Breast epithelium (tissue), 4 donors: ENCODE measurements at regions not wholly inside any gene's neighbourhood (a gene's known extent, or its start where the extent isn't known, plus 50 kb on each side); places are given as distances from the start of the nearest gene placed in this dataset.

ENCODE experiments used
- DNase-seq, 2 donors: peaks; one replicate each; pipeline ENCODE4 v3.0.0-alpha.2; 2019; ENCODE audit warnings: low spot score in 2 of 2
- H3K27ac ChIP-seq, 2 donors: fragments of 200-600 bp; sonication (generic) in 1 of 2; one replicate each; pipeline ENCODE4 v1.5.1; 2016 to 2019; ENCODE audit warnings: mild to moderate bottlenecking in 1 of 2
- H3K27me3 ChIP-seq, 2 donors: fragments of 200-600 bp; sonication (generic) in 1 of 2; one replicate each; pipeline versions ENCODE4 v1.5.1 to v1.6.0; 2017 to 2019; ENCODE audit warnings: control low read depth in 1 of 2, mild to moderate bottlenecking in 1 of 2
- H3K36me3 ChIP-seq: fragments of 200-600 bp; one replicate; pipeline ENCODE4 v1.5.1; 2019
- H3K4me1 ChIP-seq, 2 donors: fragments of 200-600 bp; sonication (generic); one replicate each; pipeline ENCODE4 v1.5.1; 2016 to 2019; ENCODE audit warnings: control low read depth in 1 of 2
- H3K4me3 ChIP-seq, 3 donors: fragments of 200-600 bp; sonication (generic); 1 replicate in 2 of 3; 2 replicates in 1 of 3; pipeline ENCODE4 v1.5.1; 2016 to 2019; ENCODE audit warnings: mild to moderate bottlenecking in 3 of 3, moderate library complexity in 2 of 3
- H3K9me3 ChIP-seq, 2 donors: fragments of 200-600 bp; sonication (generic) in 1 of 2; one replicate each; pipeline ENCODE4 v1.5.1; 2016 to 2019; ENCODE audit warnings: control low read depth in 1 of 2
- CTCF ChIP-seq, 3 donors: fragments of 450-650 bp; IDR thresholded peaks; one replicate each; pipeline ENCODE4 v1.5.1; 2016 to 2017; ENCODE audit warnings: antibody characterized with exemption in 3 of 3, mild to moderate bottlenecking in 3 of 3, moderate library complexity in 3 of 3
- POLR2A ChIP-seq: fragments of 450-650 bp; IDR thresholded peaks from one replicate; pipeline ENCODE4 v1.6.1; 2016; ENCODE audit warnings: antibody characterized with exemption, mild to moderate bottlenecking, moderate library complexity
- POLR2AphosphoS5 ChIP-seq, 3 donors: sonication (generic); formaldehyde crosslinking; IDR thresholded peaks; one replicate each; pipeline ENCODE4 v1.6.1; 2017; ENCODE audit warnings: antibody characterized with exemption in 3 of 3
- intact Hi-C: fragments of 100-400 bp; cut with DNase I; formaldehyde crosslinking; loops from one replicate; pipeline ENCODE4 v1.15.1; 2023; ENCODE audit warnings: low total_unique reads

DNA sequence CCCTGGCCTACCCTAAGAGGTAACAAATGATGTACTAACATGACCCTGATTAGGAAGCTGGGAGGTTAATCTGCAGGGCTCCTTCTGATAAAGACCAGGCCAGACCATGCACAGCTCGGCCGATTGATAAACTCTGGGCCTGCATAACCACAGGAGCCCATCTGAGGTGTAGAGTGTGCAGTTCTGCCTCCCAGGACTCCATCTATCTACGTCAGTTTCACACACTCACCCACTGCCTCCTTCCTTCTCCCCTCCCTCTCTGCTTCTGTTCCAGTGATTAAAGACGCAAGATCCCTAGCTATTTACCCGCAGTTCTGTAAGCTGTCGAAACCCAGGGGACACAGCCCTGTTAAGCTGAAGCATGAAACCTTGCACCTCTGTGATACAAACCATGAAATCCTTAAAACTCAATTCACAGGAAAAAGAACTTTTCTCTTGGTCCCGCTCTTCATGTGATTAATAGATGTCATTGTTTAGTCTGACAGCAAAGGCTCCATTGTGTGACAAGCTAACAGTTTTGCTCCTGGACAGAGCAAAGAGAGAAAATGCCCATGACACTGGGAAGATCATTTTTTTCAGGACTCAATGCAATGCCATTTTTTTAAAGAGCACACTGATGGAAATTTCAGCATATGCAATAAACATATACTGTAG, 470.6 kb downstream of the MAFB start:
- DNase-seq = no peak
- intact Hi-C loops = no loop called here
- Histone ChIP-seq H3K4me1 (no peaks in the 10 kb centered on the region), H3K36me3 (no peaks in the 10 kb centered on the region), H3K9me3 (no peaks in the 10 kb centered on the region), H3K27ac (no peak overlapping the region), H3K4me3 (no peak overlapping the region), H3K27me3 (no peaks in the 10 kb centered on the region)
- TF ChIP-seq POLR2AphosphoS5 (IDR thresholded peaks at IDR 0.05) (no peak), CTCF (IDR thresholded peaks at IDR 0.05) (no peak)

DNA sequence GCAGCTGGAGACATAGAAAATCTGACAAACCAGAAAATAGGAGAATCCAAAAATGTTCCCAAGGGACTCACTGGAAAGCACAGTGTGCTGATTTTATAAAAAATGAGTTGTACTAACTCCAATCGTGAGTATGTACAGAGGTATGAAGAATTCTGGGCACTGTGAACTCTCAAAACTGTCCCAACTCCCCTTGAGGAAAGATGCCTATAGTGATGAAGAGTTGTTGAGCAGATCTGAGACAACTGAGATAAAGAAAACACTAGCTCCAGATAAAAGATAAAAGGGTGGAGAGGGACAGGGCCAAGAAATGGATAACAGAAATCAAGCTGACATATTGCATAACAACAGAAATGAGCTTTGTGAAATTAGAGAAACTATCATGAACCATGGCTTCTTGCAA, 481.4 kb downstream of the MAFB start:
- TF ChIP-seq POLR2A (no peak), POLR2AphosphoS5 (IDR thresholded peaks at IDR 0.05) (peak in 1 of 3 donors; percentile 76), CTCF (IDR thresholded peaks at IDR 0.05) (no peak)
- Histone ChIP-seq H3K4me1 (no peaks in the 10 kb centered on the region), H3K4me3 (no peak overlapping the region), H3K27ac (no peak overlapping the region), H3K27me3 (no peaks in the 10 kb centered on the region), H3K36me3 (no peaks in the 10 kb centered on the region), H3K9me3 (no peaks in the 10 kb centered on the region)
- no peak for DNase-seq
- intact Hi-C loops = no loop called here

DNA sequence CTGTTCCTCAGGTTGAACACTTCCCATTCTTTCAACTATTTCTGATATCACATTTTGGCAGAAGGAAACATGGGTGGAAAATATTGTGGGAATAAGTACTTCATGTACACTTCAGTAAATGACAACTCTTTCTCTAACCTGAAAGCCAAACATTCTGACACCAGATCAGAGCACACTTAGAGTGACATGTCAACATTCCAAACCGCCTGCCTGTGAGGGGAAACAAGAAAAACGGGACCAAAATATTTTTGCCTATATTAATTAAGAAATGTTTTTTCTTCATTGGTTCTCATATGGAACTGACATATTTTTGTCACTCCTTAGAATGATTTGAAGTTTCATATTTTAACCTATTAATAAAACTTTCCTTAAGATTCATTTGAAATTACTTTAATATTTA, 483.1 kb downstream of the MAFB start:
- Histone ChIP-seq H3K9me3 (no peaks in the 10 kb centered on the region), H3K4me1 (no peaks in the 10 kb centered on the region), H3K27me3 (no peaks in the 10 kb centered on the region), H3K4me3 (no peak overlapping the region), H3K36me3 (no peaks in the 10 kb centered on the region), H3K27ac (no peak overlapping the region)
- intact Hi-C loops = no loop called here
- DNase-seq = no peak
- TF ChIP-seq POLR2AphosphoS5 (IDR thresholded peaks at IDR 0.05) = no peak
- no peak for TF ChIP-seq CTCF (IDR thresholded peaks at IDR 0.05)
- TF ChIP-seq POLR2A = no peak

GRCh38 chr20:40203032-40203431, 486.0 kb downstream of the MAFB start:
- Histone ChIP-seq H3K36me3 (no peaks in the 10 kb centered on the region), H3K4me1 (no peaks in the 10 kb centered on the region), H3K27ac (no peak overlapping the region), H3K27me3 (no peaks in the 10 kb centered on the region), H3K4me3 (no peak overlapping the region), H3K9me3 (no peaks in the 10 kb centered on the region)
- intact Hi-C loops = no loop called here
- no peak for DNase-seq
- TF ChIP-seq CTCF (IDR thresholded peaks at IDR 0.05) = no peak
- TF ChIP-seq POLR2A = no peak
- TF ChIP-seq POLR2AphosphoS5 (IDR thresholded peaks at IDR 0.05) = no peak

- intact Hi-C loops = no loop called here
- H3K9me3 ChIP-seq = no peaks in the 10 kb centered on the region
- H3K27me3 ChIP-seq = no peaks in the 10 kb centered on the region
- no peak for DNase-seq
- no peak overlapping the region for H3K4me3 ChIP-seq
- H3K4me1 ChIP-seq = no peaks in the 10 kb centered on the region
- no peaks in the 10 kb centered on the region for H3K36me3 ChIP-seq
- H3K27ac ChIP-seq = peak overlapping the region in 1 of 2 donors; percentile 5
- no peak for TF ChIP-seq POLR2A
- TF ChIP-seq CTCF (IDR thresholded peaks at IDR 0.05) = no peak
- TF ChIP-seq POLR2AphosphoS5 (IDR thresholded peaks at IDR 0.05) = no peak
Observed at GRCh38 chr20:40197691-40198090, 491.3 kb downstream of the MAFB start.
